H9 (cell line): ENCODE measurements at regions not wholly inside any gene's neighbourhood (a gene's known extent, or its start where the extent isn't known, plus 50 kb on each side); places are given as distances from the start of the nearest gene placed in this dataset.

Experiments
- DNase-seq: peaks from one replicate; pipeline ENCODE4 v3.0.0-alpha.2; 2017
- H2AFZ ChIP-seq: one replicate; pipeline ENCODE4 v1.6.1; 2013; ENCODE audit warnings: mild to moderate bottlenecking, low read length, control low read depth, moderate library complexity
- H2AK5ac ChIP-seq: 2 replicates; pipeline ENCODE4 v1.6.1; 2013; ENCODE audit warnings: low read length, control low read depth, mixed read lengths; ENCODE audit not compliant: insufficient read length
- H2BK120ac ChIP-seq: one replicate; pipeline ENCODE4 v1.6.1; 2013; ENCODE audit warnings: low read depth, mild to moderate bottlenecking, low read length, control low read depth, inconsistent platforms; ENCODE audit not compliant: poor library complexity, severe bottlenecking
- H2BK12ac ChIP-seq: 2 replicates; pipeline ENCODE4 v1.6.1; 2013; ENCODE audit warnings: low read length, control low read depth, mixed read lengths, low read depth; ENCODE audit not compliant: insufficient read length
- H2BK15ac ChIP-seq: 2 replicates; pipeline ENCODE4 v1.6.1; 2013; ENCODE audit warnings: low read depth, low read length, control low read depth
- H2BK20ac ChIP-seq: one replicate; pipeline ENCODE4 v1.6.1; 2013; ENCODE audit warnings: low read depth, mild to moderate bottlenecking, low read length, control low read depth, inconsistent platforms; ENCODE audit not compliant: poor library complexity, severe bottlenecking
- H2BK5ac ChIP-seq: 2 replicates; pipeline ENCODE4 v1.6.1; 2013; ENCODE audit warnings: low read length, control low read depth, mixed read lengths; ENCODE audit not compliant: insufficient read length
- H3K14ac ChIP-seq: 2 replicates; pipeline ENCODE4 v1.6.1; 2013; ENCODE audit warnings: low read length, control low read depth; ENCODE audit not compliant: insufficient read depth
- H3K18ac ChIP-seq: 2 replicates; pipeline ENCODE4 v1.6.1; 2013; ENCODE audit warnings: low read depth, mild to moderate bottlenecking, mixed read lengths, low read length, control low read depth; ENCODE audit not compliant: insufficient read length
- H3K23ac ChIP-seq: 2 replicates; pipeline ENCODE4 v1.6.1; 2013; ENCODE audit warnings: low read length, control low read depth, mixed read lengths, low read depth; ENCODE audit not compliant: insufficient read length
- H3K23me2 ChIP-seq: 2 replicates; pipeline ENCODE4 v1.6.1; 2013; ENCODE audit warnings: low read depth, mild to moderate bottlenecking, mixed read lengths, low read length, control low read depth; ENCODE audit not compliant: insufficient read length, poor library complexity, severe bottlenecking
- H3K27ac ChIP-seq: 2 replicates; pipeline ENCODE4 v1.5.1; 2013; ENCODE audit warnings: low read length, control low read depth, mixed read lengths, low read depth; ENCODE audit not compliant: insufficient read length
- H3K27me3 ChIP-seq: 2 replicates; pipeline ENCODE4 v1.6.1; 2013; ENCODE audit warnings: low read length, control low read depth, inconsistent platforms; ENCODE audit not compliant: insufficient read depth
- H3K4ac ChIP-seq: 2 replicates; pipeline ENCODE4 v1.6.1; 2013; ENCODE audit warnings: low read depth, mild to moderate bottlenecking, control low read depth, inconsistent platforms, low read length, moderate library complexity
- H3K4me1 ChIP-seq: 2 replicates; pipeline ENCODE4 v1.6.1; 2013; ENCODE audit warnings: low read length, control low read depth, inconsistent platforms; ENCODE audit not compliant: insufficient read depth
- H3K4me2 ChIP-seq: 2 replicates; pipeline ENCODE4 v1.6.1; 2013; ENCODE audit warnings: low read length, control low read depth, mixed read lengths; ENCODE audit not compliant: insufficient read length, insufficient read depth
- H3K56ac ChIP-seq: 2 replicates; pipeline ENCODE4 v1.6.1; 2013; ENCODE audit warnings: low read depth, mild to moderate bottlenecking, mixed read lengths, low read length, control low read depth; ENCODE audit not compliant: insufficient read length
- H3K79me1 ChIP-seq: 2 replicates; pipeline ENCODE4 v1.6.1; 2013; ENCODE audit warnings: low read depth, mild to moderate bottlenecking, moderate library complexity, low read length, control low read depth, inconsistent platforms; ENCODE audit not compliant: insufficient read depth, poor library complexity, severe bottlenecking
- H3K79me2 ChIP-seq: 2 replicates; pipeline ENCODE4 v1.6.1; 2013; ENCODE audit warnings: low read length, control low read depth, inconsistent platforms; ENCODE audit not compliant: insufficient read depth
- H3K9ac ChIP-seq: 2 replicates; pipeline ENCODE4 v1.6.1; 2013; ENCODE audit warnings: low read length, control low read depth, mixed read lengths; ENCODE audit not compliant: insufficient read length; ENCODE audit errors: extremely low read depth
- H3K9me3 ChIP-seq: one replicate; pipeline ENCODE4 v1.6.1; 2013; ENCODE audit warnings: low read depth, low read length, inconsistent platforms; ENCODE audit not compliant: control insufficient read depth
- H3T11ph ChIP-seq: one replicate; pipeline ENCODE4 v1.6.1; 2013; ENCODE audit warnings: mild to moderate bottlenecking, low read length, control low read depth, inconsistent platforms
- H4K20me1 ChIP-seq: one replicate; pipeline ENCODE4 v1.6.1; 2013; ENCODE audit not compliant: control insufficient read depth, insufficient read length, insufficient read depth
- H4K5ac ChIP-seq: 2 replicates; pipeline ENCODE4 v1.6.1; 2013; ENCODE audit warnings: low read depth, mild to moderate bottlenecking, mixed read lengths, low read length, control low read depth; ENCODE audit not compliant: insufficient read length
- H4K8ac ChIP-seq: replicated peaks from 2 replicates; pipeline ENCODE4 v1.6.1; 2013; ENCODE audit warnings: low read length, control low read depth, mixed read lengths, low read depth; ENCODE audit not compliant: insufficient read length
- H4K91ac ChIP-seq: 2 replicates; pipeline ENCODE4 v1.6.1; 2013; ENCODE audit warnings: low read depth, mild to moderate bottlenecking, moderate library complexity, mixed read lengths, low read length, control low read depth; ENCODE audit not compliant: insufficient read length
- H3K27ac Mint-ChIP-seq, 3 experiments: 2 replicates in 2 of 3; 3 replicates in 1 of 3; pipeline ENCODE4 v1.8.0; 2020 to 2021; ENCODE audit warnings: mixed read lengths in 3 of 3, mild to moderate bottlenecking in 1 of 3, moderate library complexity in 1 of 3
- H3K27me3 Mint-ChIP-seq: 2 replicates; pipeline ENCODE4 v1.8.0; 2021; ENCODE audit warnings: low read depth, mild to moderate bottlenecking, moderate library complexity, mixed read lengths
- H3K36me3 Mint-ChIP-seq, 3 experiments: 2 replicates in 2 of 3; 3 replicates in 1 of 3; pipeline ENCODE4 v1.8.0; 2020 to 2021; ENCODE audit warnings: low read depth in 3 of 3, mixed read lengths in 3 of 3; ENCODE audit not compliant: insufficient read depth in 1 of 3
- H3K4me1 Mint-ChIP-seq, 2 experiments: 2 replicates each; pipeline ENCODE4 v1.8.0; 2020; ENCODE audit warnings: mixed read lengths in 2 of 2
- H3K4me3 Mint-ChIP-seq, 2 experiments: 2 replicates in 1 of 2; 3 replicates in 1 of 2; pipeline ENCODE4 v1.8.0; 2020 to 2021; ENCODE audit warnings: mild to moderate bottlenecking in 2 of 2, mixed read lengths in 2 of 2, moderate library complexity in 1 of 2
- H3K9me3 Mint-ChIP-seq, 2 experiments: 2 replicates in 1 of 2; 3 replicates in 1 of 2; pipeline ENCODE4 v1.8.0; 2020; ENCODE audit warnings: mild to moderate bottlenecking in 2 of 2, mixed read lengths in 2 of 2, moderate library complexity in 1 of 2
- CTCF ChIP-seq: fragments of 200-600 bp; sonication (generic); conservative IDR thresholded peaks from 3 replicates; pipeline ENCODE4 v1.8.0; 2021; ENCODE audit warnings: antibody characterized with exemption, mild to moderate bottlenecking
- WGBS: extraction: QIAGEN DNeasy Blood & Tissue Kit; methylation state at CpG from one replicate; pipeline ENCODE4 v1.1.7; 2013; ENCODE audit warnings: missing lambda C conversion rate, low lambda C conversion rate, mixed read lengths; ENCODE audit not compliant: insufficient read length; ENCODE audit errors: extremely low coverage; 5-methylcytosine and 5-hydroxymethylcytosine counted together

- H2AFZ ChIP-seq, result no peak overlapping the region
- H3K4me1 ChIP-seq, result no peaks in the 10 kb centered on the region
- H3K27me3 Mint-ChIP-seq, result peaks cover 4% of the 10 kb centered on the region
- no peaks in the 10 kb centered on the region for H3K27me3 ChIP-seq
- H3K4me2 ChIP-seq, result no peak overlapping the region
- no peak for TF ChIP-seq CTCF
- H2BK5ac ChIP-seq, result no peak overlapping the region
- no peak overlapping the region for H2BK20ac ChIP-seq
- no peak overlapping the region for H2AK5ac ChIP-seq
- H2BK120ac ChIP-seq, result no peak overlapping the region
- peaks cover 0 to 4% of the 10 kb centered on the region in 2 experiments; a peak in 1 of 4 replicates for H3K4me1 Mint-ChIP-seq
- no peaks in the 10 kb centered on the region for H3K79me1 ChIP-seq
- no peak overlapping the region for H3K23ac ChIP-seq
- H3K18ac ChIP-seq, result no peak overlapping the region
- H2BK12ac ChIP-seq, result no peak overlapping the region
- H3K9me3 Mint-ChIP-seq, result no peaks in the 10 kb centered on the region; a peak in 1 of 5 replicates
- no peaks in the 10 kb centered on the region for H4K20me1 ChIP-seq
- no peak overlapping the region for H3K27ac ChIP-seq
- H3K9me3 ChIP-seq, result no peaks in the 10 kb centered on the region
- no peak overlapping the region for H3K27ac Mint-ChIP-seq
- H3K4ac ChIP-seq, result no peak overlapping the region
- no peak overlapping the region for H3K4me3 Mint-ChIP-seq
- H3K23me2 ChIP-seq, result no peaks in the 10 kb centered on the region
- WGBS, result no CpG with 5 or more reads among the region's 5 CpGs
- no peaks in the 10 kb centered on the region for H3K79me2 ChIP-seq
- no peak overlapping the region for H3K14ac ChIP-seq
- H4K5ac ChIP-seq, result no peak overlapping the region
- no peak overlapping the region for H3K56ac ChIP-seq
- no peak overlapping the region for H3K9ac ChIP-seq
- H4K8ac ChIP-seq, result no peak overlapping the region
- H3T11ph ChIP-seq, result no peak overlapping the region
- DNase-seq, result no peak
- H2BK15ac ChIP-seq, result no peak overlapping the region
- H4K91ac ChIP-seq, result no peak overlapping the region
- peaks cover 0 to 2% (median 0%) of the 10 kb centered on the region in 3 experiments; a peak in 1 of 7 replicates for H3K36me3 Mint-ChIP-seq
Observed at GRCh38 chr4:4625488-4625887, 83.6 kb upstream of the STX18 start.
